Loucy (cell line): ENCODE measurements at regions not wholly inside any gene's neighbourhood (a gene's known extent, or its start where the extent isn't known, plus 50 kb on each side); places are given as distances from the start of the nearest gene placed in this dataset.

Experiments
- H2AFZ ChIP-seq: fragments of 200-600 bp; sonication (generic); 2 replicates; pipeline ENCODE4 v1.6.0; 2016; ENCODE audit warnings: antibody characterized with exemption, mild to moderate bottlenecking, low read length, moderate library complexity
- H3F3A ChIP-seq: fragments of 200-600 bp; 2 replicates; pipeline ENCODE4 v1.6.0; 2016; ENCODE audit warnings: antibody characterized with exemption, low read depth, mild to moderate bottlenecking
- H3K27me3 ChIP-seq: fragments of 200-600 bp; sonication (generic); 2 replicates; pipeline ENCODE4 v1.6.1; 2014; ENCODE audit warnings: low read length, mild to moderate bottlenecking; ENCODE audit not compliant: insufficient read depth, poor library complexity, severe bottlenecking
- H3K36me3 ChIP-seq: fragments of 200-600 bp; sonication (generic); 2 replicates; pipeline ENCODE4 v1.6.1; 2016; ENCODE audit warnings: low read length; ENCODE audit not compliant: insufficient read depth
- H3K4me1 ChIP-seq: fragments of 200-600 bp; sonication (generic); 2 replicates; pipeline ENCODE4 v1.5.1; 2014; ENCODE audit warnings: low read length, mild to moderate bottlenecking; ENCODE audit not compliant: insufficient read depth, poor library complexity, severe bottlenecking
- H3K4me2 ChIP-seq: fragments of 200-600 bp; sonication (generic); 2 replicates; pipeline ENCODE4 v1.6.0; 2014; ENCODE audit warnings: antibody characterized with exemption, low read length, low read depth, mild to moderate bottlenecking; ENCODE audit not compliant: poor library complexity, severe bottlenecking
- H3K4me3 ChIP-seq: fragments of 200-600 bp; sonication (generic); 2 replicates; pipeline ENCODE4 v1.5.1; 2014; ENCODE audit warnings: low read length, mild to moderate bottlenecking, mixed read lengths; ENCODE audit not compliant: poor library complexity, severe bottlenecking
- H3K79me2 ChIP-seq: fragments of 200-600 bp; sonication (generic); 2 replicates; pipeline ENCODE4 v1.6.1; 2014; ENCODE audit warnings: low read length; ENCODE audit not compliant: insufficient read depth
- H3K9ac ChIP-seq: fragments of 200-600 bp; sonication (generic); 2 replicates; pipeline ENCODE4 v1.6.0; 2014; ENCODE audit warnings: mild to moderate bottlenecking, low read depth, low read length, moderate library complexity; ENCODE audit not compliant: poor library complexity, severe bottlenecking
- H3K9me2 ChIP-seq: fragments of 200-600 bp; sonication (generic); replicated peaks from 2 replicates; pipeline ENCODE4 v1.6.1; 2016; ENCODE audit warnings: low read depth, low read length, mixed read lengths
- H3K9me3 ChIP-seq: fragments of 200-600 bp; sonication (generic); 2 replicates; pipeline ENCODE4 v1.6.1; 2014; ENCODE audit warnings: mild to moderate bottlenecking, antibody characterized with exemption, low read length, low read depth; ENCODE audit not compliant: insufficient read depth
- H4K20me1 ChIP-seq: fragments of 200-600 bp; sonication (generic); 2 replicates; pipeline ENCODE4 v1.6.0; 2014; ENCODE audit warnings: antibody characterized with exemption, low read length, mild to moderate bottlenecking; ENCODE audit not compliant: insufficient read depth, poor library complexity, severe bottlenecking
- EZH2phosphoT487 ChIP-seq: fragments of 200-600 bp; IDR thresholded peaks from 2 replicates; pipeline ENCODE4 v1.6.1; 2018; ENCODE audit warnings: antibody characterized with exemption, mild to moderate bottlenecking, moderate library complexity, borderline replicate concordance
- TF ChIP-seq, protein P1 (sequence below): fragments of 200-600 bp; sonication (generic); conservative IDR thresholded peaks from 2 replicates; pipeline ENCODE4 v1.5.1; 2014; ENCODE audit warnings: mild to moderate bottlenecking, antibody characterized with exemption, low read length

DNA sequence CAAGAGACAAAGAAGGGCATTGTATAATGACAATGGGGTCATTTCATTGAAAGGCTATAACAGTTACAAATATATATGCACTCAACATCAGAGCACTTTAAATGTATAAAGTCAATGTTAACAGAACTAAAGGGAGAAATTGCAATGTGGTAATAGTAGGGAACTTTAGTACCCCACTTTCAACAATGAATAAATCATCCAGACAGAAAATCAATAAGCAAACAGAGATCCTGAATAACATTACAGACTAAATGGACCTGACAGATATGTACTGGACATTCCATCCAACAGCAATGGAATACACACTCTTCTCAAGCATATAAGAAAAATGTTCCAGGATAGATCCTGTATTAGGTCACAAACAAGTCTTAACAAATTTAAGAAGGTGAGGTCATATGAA is 90.5 kb upstream of the ALKAL2 start:
- TF ChIP-seq, protein P1, sequence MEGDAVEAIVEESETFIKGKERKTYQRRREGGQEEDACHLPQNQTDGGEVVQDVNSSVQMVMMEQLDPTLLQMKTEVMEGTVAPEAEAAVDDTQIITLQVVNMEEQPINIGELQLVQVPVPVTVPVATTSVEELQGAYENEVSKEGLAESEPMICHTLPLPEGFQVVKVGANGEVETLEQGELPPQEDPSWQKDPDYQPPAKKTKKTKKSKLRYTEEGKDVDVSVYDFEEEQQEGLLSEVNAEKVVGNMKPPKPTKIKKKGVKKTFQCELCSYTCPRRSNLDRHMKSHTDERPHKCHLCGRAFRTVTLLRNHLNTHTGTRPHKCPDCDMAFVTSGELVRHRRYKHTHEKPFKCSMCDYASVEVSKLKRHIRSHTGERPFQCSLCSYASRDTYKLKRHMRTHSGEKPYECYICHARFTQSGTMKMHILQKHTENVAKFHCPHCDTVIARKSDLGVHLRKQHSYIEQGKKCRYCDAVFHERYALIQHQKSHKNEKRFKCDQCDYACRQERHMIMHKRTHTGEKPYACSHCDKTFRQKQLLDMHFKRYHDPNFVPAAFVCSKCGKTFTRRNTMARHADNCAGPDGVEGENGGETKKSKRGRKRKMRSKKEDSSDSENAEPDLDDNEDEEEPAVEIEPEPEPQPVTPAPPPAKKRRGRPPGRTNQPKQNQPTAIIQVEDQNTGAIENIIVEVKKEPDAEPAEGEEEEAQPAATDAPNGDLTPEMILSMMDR = no peak
- TF ChIP-seq EZH2phosphoT487 = no peak
- no peaks in the 10 kb centered on the region for H4K20me1 ChIP-seq
- peaks cover 4% of the 10 kb centered on the region; the same call in 1 of the 2 replicates for H3K9me3 ChIP-seq
- no peaks in the 10 kb centered on the region for H3K79me2 ChIP-seq
- no peaks in the 10 kb centered on the region for H3K27me3 ChIP-seq
- H3F3A ChIP-seq = no peaks in the 10 kb centered on the region
- H2AFZ ChIP-seq = no peak overlapping the region
- no peaks in the 10 kb centered on the region for H3K9me2 ChIP-seq
- no peak overlapping the region for H3K9ac ChIP-seq
- H3K4me2 ChIP-seq = no peak overlapping the region
- no peaks in the 10 kb centered on the region for H3K36me3 ChIP-seq
- no peak overlapping the region for H3K4me3 ChIP-seq
- no peaks in the 10 kb centered on the region for H3K4me1 ChIP-seq

DNA sequence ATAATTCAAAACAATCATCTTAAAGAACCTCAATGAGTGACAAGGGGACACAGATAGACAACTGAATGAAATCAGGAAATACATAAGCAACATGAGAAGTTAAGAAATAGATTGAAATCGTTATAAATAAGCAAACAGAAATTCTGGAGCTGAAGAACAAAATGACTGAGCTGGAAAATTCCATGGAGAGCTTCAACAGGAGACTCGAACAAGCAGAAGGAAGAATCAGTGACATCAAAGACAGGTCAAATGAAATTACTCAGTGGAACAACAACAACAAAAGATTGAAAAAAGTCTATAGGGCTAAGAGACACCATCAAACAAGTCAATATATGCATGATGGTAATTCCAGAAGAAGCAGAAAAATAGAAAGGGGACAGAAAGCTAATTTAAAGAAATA is 89.5 kb upstream of the ALKAL2 start:
- no peak overlapping the region for H2AFZ ChIP-seq
- no peaks in the 10 kb centered on the region for H3K4me1 ChIP-seq
- H3K4me2 ChIP-seq = no peak overlapping the region
- TF ChIP-seq, protein P1 = no peak
- TF ChIP-seq EZH2phosphoT487 = no peak
- no peak overlapping the region for H3K4me3 ChIP-seq
- no peaks in the 10 kb centered on the region for H3K27me3 ChIP-seq
- no peaks in the 10 kb centered on the region for H3F3A ChIP-seq
- H3K36me3 ChIP-seq = no peaks in the 10 kb centered on the region
- H4K20me1 ChIP-seq = no peaks in the 10 kb centered on the region
- H3K9me3 ChIP-seq = peaks cover 4% of the 10 kb centered on the region; the same call in 1 of the 2 replicates
- H3K79me2 ChIP-seq = no peaks in the 10 kb centered on the region
- no peaks in the 10 kb centered on the region for H3K9me2 ChIP-seq
- no peak overlapping the region for H3K9ac ChIP-seq

DNA sequence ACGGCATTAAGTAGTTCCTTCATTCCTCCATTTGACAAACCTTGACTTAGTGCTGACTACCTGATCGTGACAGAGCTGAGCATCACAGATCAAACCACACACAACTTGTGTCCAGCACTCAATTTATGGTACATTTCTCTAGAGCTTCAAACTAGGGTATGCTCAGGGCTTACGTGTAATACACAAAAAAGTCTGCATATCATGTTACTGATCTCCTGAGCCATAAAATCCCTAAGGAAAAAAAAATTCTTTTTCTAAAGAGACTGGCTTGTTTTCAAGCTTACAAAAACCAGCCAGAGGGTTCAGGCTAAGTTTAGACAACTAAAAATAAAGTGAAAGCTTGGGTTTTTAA is 88.0 kb upstream of the ALKAL2 start:
- Histone ChIP-seq H3K79me2 (no peaks in the 10 kb centered on the region), H3K9me2 (no peaks in the 10 kb centered on the region), H3K4me3 (no peak overlapping the region), H3K4me2 (no peak overlapping the region), H3K9ac (no peak overlapping the region), H3F3A (no peaks in the 10 kb centered on the region), H3K27me3 (no peaks in the 10 kb centered on the region), H3K9me3 (peaks cover 4% of the 10 kb centered on the region; the same call in 1 of the 2 replicates), H3K4me1 (no peaks in the 10 kb centered on the region), H2AFZ (no peak overlapping the region), H4K20me1 (no peaks in the 10 kb centered on the region), H3K36me3 (no peaks in the 10 kb centered on the region)
- TF ChIP-seq, protein P1 = no peak
- no peak for TF ChIP-seq EZH2phosphoT487
